CD4-positive, alpha-beta T cell treated with Interferon gamma for 1 hour (primary cell): ENCODE measurements at regions not wholly inside any gene's neighbourhood (a gene's known extent, or its start where the extent isn't known, plus 50 kb on each side); places are given as distances from the start of the nearest gene placed in this dataset.

Experiments used
- DNase-seq: peaks from one replicate; pipeline ENCODE4 v3.0.0-alpha.2; 2020

DNA sequence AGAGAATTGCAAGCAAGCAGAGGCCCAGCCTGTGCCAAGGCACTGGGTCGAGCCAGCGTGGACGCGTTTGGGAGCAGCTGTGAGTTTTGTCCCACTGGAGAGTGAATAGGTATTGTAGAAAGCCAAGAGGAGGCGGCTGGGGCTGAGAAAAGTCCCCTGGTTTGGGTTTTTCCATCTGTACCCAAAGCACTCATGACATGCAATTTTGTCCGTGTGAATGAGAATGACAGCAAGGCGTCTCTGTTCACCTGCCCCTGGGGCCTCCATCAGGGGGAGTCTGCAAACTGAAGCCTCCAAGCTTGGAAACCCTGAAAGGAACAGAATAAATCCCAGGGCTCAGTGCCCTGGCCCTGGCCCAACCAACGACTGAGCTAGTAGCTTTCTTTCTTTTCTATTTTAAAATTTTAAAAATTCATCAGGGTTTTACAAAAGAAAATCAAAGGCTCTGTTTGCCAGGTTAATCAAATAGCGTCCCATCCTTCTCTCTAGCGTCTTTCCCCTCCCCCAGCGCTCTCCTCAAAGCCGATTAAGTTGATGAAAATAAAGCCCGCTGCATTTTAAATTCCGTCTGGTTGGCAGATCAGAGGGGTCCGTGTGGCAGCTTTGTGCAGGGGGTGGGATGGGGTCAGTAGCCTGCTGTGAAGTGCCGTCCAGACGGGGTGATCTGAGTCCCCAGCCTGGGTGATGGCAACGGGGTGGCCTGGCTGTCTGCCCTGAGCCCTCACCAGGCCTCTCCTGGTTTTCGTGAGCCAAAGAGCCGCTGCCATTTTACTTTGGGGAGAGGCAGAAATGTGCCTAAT, 171.0 kb downstream of the KATNIP start:
- no peak for DNase-seq

DNA sequence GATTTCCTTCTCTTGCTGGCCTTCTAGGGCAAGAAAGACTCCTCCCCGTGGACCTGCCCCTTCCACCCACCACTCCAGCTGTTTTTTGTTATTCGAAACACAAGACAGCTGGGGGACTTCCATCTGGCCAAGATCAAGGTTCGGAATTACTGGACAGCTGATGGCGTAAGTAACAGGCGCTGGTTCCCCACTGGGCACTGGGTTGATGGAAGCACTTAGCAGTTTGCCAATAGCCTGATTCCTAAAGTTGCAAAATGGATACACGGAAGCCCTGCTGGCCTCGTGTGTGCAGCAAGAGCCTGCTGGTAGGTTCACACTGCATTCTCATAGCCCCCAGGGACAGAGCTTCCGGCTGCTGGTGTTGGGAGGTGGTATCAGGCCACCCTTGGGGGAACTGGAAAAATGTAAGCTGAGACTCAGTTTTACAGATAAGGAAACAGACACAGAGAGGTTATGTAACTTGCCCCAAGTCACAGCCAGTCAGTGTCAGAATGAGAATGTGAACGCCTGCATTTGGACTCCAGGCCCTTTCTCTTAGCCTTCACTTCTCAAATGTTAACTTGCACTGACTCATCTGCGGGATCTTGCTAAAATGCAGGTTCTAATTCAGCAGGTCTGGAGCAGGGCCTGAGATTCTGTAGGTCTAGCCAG, 171.7 kb downstream of the KATNIP start:
- no peak for DNase-seq

DNA sequence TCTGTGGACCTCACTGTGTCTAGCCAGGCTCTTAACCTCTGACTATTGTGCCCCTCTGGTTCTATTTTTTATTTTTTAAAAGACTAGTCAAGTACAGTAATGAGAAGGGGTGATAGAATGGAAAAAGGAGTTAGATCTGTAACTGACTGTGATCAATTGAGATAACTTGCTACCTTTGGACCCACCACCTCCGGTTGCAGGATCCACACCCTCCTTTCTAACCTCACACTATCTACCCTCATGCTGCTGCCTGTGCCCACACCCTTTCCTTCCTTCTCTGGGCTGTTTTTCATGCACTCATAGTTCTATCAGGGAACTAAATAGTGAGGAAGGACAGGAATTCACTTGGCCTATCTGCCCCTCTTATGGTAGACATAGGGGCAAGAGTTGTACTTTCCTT, 172.3 kb downstream of the KATNIP start:
- DNase-seq, result no peak

DNA sequence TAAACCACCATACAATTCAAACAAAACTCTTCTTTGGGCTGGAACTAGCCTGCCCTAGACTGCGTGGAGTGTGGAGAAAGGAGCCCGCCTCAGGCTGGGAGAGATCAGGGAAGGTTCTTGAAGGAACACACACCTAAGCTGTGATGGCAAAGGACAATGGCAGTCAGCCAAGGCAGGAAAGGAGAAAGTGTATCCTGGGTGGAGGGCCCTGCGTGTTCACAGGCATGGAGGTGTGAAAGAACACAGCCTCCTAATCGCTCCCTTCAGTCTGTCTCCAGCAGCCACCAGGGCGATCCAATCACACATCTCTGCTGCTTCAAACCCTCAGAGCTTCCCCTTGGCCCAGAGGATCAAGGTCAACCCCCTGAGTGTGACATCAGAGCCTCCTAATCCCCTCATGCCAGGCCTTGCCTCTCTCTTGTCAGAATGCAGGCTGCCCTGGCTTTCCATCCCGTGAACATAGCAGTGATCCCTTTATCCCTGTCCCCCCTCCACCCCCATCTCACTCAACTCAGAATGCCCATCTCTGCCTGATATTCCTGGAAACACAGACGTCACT, 173.0 kb downstream of the KATNIP start:
- peak; percentile 3 for DNase-seq

DNA sequence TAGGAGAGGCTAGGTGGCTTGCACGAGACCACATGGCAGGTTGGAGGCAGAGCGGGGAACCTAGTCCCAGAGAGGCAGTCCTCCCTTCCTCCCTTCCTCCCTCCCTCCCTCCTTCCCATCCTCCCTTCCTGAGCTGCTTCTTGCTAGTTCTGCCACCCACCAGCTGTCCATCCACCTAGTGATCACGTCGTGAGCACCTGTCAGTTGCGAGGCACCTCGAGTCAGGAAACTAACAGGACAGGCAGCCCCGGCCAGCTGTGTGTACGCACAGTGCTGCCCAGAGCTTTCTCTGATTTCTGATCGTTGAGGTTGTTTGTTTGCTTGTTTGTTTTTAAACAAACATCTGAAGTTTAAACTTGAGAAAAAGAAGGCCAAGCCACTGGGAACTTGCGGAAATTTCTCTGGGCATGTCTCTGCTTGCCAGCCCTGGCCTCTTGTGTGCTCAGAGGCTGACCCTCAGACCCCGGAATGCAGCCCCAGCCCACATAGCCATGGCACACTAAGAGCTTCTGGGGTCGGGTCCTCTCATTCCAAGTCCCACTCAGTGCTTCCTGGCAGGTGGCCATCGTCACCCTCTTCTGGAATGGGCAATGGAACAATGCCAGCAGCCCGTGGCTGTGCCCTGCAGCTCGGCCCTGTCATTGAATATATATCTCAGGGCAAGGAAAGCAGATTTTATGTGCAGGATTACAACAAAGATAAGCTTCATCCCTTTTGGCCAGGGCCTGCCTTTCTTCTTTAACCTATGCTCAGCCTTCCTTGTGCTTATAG, 174.0 kb downstream of the KATNIP start:
- no peak for DNase-seq

DNA sequence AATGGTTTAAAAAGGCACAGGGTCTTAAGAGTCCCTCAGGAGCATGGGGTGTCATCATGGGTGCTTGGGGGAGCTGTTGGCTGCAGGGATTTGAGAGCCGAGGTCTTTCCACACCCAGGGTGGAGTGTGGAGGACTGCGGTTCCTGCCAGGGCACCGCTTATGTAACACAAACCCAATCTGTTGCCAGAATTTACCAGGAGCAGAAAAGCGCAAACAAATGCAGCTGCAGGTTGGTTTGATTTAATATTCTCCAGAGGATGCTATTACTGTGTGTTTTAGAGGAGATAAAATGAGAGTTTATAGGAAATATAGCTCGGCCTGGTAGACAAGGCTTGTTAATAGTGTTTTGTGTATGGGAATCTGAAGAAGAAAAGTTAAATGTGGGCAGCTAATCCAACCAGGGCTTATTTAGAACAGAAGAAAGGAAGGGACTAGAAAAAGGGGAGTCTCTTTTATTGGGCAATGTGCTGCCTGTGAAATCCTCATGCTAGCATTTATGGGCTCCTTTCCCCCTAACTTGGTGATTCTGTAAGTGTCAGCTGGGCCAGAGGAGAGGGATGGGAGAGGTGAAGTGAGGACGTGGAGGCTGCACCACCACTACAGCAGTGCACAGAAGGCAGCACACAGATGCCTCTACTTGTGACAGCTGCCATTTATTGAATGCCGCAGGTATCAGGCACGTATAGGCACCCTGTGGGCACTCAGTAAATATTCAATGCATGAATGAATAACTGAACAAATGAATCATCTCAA, 174.7 kb downstream of the KATNIP start:
- no peak for DNase-seq

DNA sequence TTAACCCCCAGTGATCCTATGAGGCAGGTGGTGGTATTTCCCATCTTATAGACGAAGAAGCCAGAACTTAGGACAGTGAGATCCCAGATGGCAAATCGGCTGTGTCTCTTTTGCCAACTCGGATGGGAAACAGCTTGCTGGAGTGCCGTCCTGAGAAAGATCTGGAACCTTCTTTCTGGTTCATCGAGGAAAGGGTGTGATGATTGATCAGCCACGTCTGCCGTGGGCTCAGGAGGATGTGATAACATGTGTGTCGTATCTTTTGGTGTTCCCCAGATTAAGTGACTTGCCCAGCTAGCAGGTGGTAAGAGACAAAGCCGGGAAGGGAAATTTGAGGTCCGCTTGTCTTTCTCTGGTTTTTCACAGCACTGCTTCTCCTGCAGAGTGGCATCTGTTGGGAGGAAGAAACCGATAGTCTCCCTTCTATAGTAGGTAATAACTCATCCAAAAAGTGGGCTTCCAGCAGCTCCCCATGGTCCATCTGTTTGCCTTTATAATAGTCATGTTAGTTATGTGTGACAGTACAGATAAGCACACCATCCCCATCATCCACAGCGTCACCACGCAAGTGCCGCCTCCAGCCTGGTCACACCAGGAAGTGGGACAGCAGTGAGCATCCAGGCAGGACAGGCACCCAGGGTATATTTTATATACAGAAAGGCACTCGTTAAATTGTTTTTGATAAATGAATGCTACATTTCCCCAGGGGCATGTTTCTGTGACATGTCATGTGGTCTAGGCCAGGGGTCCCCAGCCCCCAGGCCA, 175.5 kb downstream of the KATNIP start:
- DNase-seq, result no peak

DNA sequence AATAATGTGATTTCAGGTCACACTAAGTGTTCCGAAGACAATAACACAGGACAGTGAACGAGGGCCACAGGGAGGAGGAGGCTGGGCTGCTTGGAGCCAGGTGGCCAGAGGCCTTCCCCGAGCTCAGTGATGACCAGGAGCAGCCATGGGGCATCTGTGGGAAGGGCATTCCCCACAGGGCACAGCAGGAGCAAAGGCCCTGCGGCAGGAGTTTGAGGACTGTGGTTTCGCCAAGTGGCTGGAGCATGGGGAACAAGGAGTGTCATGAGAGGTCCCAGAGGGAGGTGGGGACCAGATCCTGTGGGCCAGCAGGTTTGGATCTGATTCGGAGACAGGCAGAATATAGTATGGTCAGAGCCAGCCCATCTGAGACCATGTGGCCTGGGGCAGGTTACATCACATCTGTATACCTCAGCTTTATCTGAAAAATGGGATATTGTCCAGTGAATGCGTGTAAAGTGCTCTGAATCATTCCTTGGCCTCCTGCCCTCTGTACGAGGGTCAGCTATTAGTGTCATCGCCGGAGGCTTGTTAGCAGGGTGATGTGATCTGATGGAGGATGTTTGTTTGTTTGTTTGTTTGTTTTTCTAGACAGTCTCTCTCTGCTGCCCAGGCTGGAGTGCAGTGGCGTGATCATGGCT, 176.8 kb downstream of the KATNIP start:
- DNase-seq, result no peak

DNA sequence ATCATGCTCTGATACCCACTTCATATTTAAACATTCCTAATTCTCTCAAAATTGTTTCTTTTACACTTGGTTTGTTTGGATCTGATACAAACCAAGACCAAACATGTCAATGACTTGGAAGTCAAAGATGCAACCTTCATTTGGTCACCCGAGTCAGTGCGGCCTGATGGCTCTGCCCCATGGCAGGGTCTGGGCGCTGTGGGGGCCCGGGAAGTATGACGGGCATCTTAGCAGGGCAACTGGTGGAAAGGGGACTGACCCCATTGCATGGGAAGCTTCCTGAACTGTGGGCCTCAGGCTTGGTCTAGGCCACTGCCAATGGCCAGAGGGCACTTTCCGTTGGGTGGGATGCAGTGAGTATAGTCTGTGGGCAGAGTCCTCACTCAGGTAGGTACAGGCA, 178.0 kb downstream of the KATNIP start:
- DNase-seq, result no peak

DNA sequence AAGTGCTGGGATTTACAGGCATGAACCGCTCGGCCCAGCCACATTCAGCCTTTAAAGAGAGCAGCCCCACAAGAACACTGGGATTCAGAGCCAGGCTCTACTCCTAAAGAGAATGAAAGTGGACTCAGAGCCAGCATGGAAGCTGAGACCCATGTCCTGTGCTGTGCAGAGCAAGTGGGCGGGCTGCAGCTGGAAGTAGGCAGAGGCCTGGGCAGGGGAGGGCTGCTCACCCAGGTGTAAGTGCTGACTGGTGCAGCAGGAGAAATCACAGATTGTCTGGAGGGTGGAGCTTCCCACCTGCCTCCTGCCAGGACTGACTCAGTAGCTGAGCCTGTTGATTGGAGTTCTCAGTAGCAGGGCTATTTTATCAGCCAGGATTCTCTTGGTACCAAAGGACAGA, 178.7 kb downstream of the KATNIP start:
- no peak for DNase-seq

DNA sequence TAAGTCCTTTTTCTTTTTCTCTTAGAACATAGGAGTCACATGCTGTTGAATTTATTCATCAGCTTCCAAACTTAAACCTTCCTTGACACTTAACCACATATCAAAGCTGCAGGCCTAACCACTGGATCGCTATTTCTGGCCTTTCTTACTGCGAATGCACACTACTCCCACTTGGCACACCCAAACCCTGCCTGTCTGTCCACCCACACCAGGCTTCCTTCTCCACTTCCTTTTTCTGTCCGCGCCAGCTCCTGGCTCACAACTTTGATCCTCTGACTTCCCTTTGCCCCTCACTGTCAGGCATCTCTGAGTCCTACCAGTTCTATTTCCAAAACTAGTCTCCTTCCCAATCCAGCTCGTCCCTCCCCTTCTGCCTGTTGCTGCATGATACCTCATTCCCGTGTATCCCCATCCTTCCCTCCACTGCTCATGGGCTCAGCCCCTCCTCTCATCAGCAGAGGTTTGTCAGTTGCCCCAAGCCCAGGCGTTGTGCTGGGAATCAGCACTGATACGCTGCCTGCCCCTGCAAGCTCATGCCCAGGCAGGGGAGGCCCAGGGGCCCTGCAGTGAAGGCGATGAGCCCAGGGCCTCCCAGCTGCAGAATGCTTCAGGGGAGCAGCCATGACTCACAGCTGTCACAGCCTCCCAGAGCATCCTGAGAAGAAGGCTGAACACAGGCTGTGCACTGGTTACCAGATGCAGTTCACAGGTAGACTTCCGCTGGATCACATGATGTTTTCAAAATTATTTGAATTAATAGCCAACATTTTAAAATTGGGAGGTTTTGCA, 179.8 kb downstream of the KATNIP start:
- DNase-seq, result peak; percentile 9

DNA sequence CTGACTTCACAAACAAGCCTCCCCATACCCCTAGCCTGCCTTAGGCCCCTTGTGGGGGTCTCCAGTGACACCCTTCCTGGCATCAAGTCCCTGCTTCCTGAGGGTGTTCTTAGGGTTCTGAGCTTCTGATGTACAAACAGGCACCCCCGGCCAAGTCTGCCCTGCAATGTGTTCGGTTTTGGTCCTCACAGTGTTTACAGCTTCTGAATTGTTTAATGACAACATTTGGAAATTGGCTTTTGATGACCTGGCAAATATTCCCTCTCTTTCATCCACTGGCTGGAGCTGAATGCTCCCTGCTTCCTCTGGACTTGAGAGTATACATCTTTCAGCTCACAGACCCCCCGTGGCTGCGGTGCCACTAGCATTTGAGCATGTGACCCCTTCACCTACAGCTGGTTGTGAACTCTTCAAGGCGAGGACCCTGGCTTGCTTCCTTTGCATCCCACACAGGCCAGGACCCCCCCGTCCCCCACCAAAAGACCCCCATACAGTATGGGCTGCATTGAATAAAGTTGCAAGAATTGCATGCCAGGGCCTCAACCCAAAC, 180.8 kb downstream of the KATNIP start:
- no peak for DNase-seq

DNA sequence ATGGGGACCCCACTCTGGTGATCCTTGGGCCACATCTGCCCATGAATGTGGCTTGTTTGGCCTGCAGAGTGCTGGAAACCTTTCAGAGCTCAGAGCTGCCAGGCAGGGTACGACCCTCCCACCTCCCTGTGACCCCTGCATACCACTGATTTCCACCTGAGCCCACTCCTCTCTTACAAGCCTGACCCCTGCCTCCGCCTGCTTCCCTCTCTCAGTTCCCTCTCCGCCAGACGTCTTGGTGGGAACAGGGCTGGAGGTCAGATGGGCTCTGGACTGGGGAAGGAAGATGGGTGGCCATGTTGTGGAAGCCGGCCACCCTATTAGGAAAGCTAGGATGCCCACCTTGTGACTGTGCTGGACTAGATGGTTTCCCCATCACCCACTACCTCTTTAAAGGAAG, 185.1 kb downstream of the KATNIP start:
- no peak for DNase-seq

DNA sequence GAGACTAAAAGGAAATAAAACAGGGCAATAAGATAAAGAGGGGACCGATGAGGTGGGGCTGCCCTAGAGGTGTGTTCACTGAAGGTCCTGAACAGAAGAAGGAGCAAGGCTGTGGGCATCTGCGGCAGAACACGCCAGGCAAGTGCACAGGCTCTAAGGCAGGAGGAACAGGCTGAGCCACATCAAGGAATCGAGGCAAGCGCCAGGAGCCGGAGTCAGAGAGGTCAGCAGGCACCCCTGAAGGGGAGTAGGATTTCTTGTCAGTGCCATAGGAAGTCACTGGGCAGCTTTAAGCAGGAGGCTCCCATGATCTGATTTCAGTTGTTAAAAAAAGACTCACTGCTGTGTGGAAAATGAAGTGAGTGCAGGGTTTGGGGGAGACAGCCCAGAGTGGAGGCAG, 186.5 kb downstream of the KATNIP start:
- DNase-seq, result no peak

DNA sequence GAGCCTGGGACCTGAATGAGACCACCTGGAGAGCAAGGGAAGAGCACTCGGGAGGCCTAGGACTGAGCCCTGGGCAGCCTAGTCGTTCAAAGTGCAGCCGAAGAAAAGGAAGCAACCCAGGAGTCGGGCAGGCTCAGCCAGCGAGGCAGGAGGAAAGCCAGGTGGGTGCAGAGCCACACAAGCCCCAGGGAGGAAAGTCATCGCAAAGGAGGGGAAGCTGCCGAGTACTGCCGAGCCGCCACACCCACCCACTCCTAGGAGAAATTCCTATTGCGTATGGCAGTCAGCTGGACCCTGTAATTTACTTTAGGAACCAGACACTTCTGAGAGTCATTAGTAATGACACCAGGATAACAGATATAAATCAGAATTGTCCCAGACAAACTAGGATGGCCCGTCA, 187.6 kb downstream of the KATNIP start:
- DNase-seq, result no peak
